Mucosa of descending colon (tissue), 3 donors: ENCODE measurements at regions not wholly inside any gene's neighbourhood (a gene's known extent, or its start where the extent isn't known, plus 50 kb on each side); places are given as distances from the start of the nearest gene placed in this dataset.

ENCODE experiments used
- ATAC-seq: fragments of 200-7000 bp; cut with Tn5 transposase; one replicate; pipeline ENCODE4 v1.9.1; 2020; ENCODE audit warnings: mild to moderate bottlenecking, moderate library complexity
- DNase-seq, 3 donors: peaks; one replicate each; pipeline ENCODE4 v3.0.0-alpha.2; 2020
- H3K36me3 ChIP-seq: fragments of 200-600 bp; one replicate; pipeline ENCODE4 v1.8.0; 2021; ENCODE audit warnings: low read depth, mild to moderate bottlenecking
- H3K4me1 ChIP-seq: fragments of 200-600 bp; one replicate; pipeline ENCODE4 v1.8.0; 2021; ENCODE audit warnings: low read depth, mild to moderate bottlenecking
- H3K4me3 ChIP-seq: fragments of 200-600 bp; one replicate; pipeline ENCODE4 v1.8.0; 2021; ENCODE audit warnings: mild to moderate bottlenecking
- H3K9me3 ChIP-seq: fragments of 200-600 bp; one replicate; pipeline ENCODE4 v1.8.0; 2021; ENCODE audit warnings: mild to moderate bottlenecking
- intact Hi-C, 2 donors: fragments of 100-400 bp; cut with DNase I in 1 of 2; cut with micrococcal nuclease in 1 of 2; formaldehyde crosslinking; loops; one replicate each; pipeline versions ENCODE4 v1.11.0 to v1.11.1; 2022; cut with DNase I, micrococcal nuclease
- TF ChIP-seq, protein P1 (sequence below): fragments of 200-600 bp; IDR thresholded peaks from one replicate; pipeline ENCODE4 v1.8.0; 2022; ENCODE audit warnings: antibody characterized with exemption, mild to moderate bottlenecking
- donor health status: DM: no; HTN: no; CAD: no; lungs with moderate emphysema.
- donor health status: DM: no; HTN: no; CAD: no.
- donor health status: DM: no; HTN: yes; CAD: no.

- intact Hi-C loops: no loop called here
- Histone ChIP-seq H3K36me3 (no peaks in the 10 kb centered on the region), H3K4me1 (no peaks in the 10 kb centered on the region), H3K9me3 (no peaks in the 10 kb centered on the region), H3K4me3 (no peak overlapping the region)
- DNase-seq (no peak), ATAC-seq (no peak)
- TF ChIP-seq, protein P1, sequence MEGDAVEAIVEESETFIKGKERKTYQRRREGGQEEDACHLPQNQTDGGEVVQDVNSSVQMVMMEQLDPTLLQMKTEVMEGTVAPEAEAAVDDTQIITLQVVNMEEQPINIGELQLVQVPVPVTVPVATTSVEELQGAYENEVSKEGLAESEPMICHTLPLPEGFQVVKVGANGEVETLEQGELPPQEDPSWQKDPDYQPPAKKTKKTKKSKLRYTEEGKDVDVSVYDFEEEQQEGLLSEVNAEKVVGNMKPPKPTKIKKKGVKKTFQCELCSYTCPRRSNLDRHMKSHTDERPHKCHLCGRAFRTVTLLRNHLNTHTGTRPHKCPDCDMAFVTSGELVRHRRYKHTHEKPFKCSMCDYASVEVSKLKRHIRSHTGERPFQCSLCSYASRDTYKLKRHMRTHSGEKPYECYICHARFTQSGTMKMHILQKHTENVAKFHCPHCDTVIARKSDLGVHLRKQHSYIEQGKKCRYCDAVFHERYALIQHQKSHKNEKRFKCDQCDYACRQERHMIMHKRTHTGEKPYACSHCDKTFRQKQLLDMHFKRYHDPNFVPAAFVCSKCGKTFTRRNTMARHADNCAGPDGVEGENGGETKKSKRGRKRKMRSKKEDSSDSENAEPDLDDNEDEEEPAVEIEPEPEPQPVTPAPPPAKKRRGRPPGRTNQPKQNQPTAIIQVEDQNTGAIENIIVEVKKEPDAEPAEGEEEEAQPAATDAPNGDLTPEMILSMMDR: no peak
Measured at GRCh38 chr7:41238851-41239331, 464.0 kb downstream of the INHBA start.

DNA sequence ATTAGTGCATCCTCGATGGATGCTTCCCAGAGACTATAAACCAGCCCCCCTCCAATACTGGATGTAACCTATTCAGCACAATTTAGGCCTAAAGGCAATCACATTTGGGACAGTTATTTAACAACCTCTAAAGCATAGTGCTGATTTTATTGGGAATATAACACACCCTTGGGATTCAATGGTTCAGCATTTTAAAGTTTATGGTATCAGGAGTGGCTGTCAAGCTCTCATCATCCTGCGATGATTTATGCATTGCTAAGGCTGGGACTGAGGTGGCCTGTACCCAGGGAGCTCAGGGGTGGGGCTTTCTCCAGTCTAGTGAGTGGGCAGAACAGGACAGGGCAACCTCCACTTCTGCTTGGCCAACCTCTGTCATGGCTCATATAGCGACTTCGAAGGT, 464.9 kb downstream of the INHBA start:
- TF ChIP-seq, protein P1: no peak
- H3K4me1 ChIP-seq: no peaks in the 10 kb centered on the region
- DNase-seq (no peak), ATAC-seq (no peak)
- no peak overlapping the region for H3K4me3 ChIP-seq
- H3K36me3 ChIP-seq: no peaks in the 10 kb centered on the region
- no peaks in the 10 kb centered on the region for H3K9me3 ChIP-seq
- intact Hi-C loops: no loop called here

GRCh38 chr7:41232086-41232485, 470.8 kb downstream of the INHBA start:
- TF ChIP-seq, protein P1: no peak
- Histone ChIP-seq H3K9me3 (peaks cover 2% of the 10 kb centered on the region), H3K4me1 (no peaks in the 10 kb centered on the region), H3K4me3 (no peak overlapping the region), H3K36me3 (no peaks in the 10 kb centered on the region)
- DNase-seq: no peak
- ATAC-seq: no peak
- intact Hi-C loops: no loop called here

DNA sequence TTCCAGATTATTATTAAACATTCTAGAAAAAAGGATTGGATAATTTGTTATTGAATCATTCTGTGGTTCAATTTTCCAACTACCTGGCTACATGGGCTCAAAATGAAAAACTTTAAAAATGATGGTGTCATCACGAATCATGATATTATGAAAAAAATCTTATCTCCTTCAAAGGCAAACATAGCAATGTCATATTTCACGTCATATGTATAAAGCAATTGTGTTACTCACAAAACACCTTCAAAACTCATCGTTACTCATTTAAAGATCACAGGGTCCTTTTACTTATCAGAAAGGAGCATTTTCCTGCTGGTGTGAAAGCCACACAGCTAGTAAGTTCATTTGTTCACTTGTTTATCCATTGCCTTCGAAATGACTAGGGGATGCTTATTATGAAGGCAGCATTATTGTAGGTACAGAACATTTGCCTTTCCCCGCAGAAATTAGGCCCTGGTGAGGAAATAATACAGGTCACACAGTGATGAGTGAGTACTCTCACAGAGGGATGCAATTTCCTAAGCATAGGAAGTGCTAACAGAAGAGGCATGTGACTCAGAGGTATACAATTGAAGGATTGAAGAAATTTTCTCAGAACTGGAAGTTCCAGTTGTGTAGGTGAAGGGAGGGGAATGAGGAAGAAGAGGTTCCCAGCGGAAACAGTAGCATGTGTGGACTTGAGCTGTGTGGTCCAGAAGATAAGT, 478.7 kb downstream of the INHBA start:
- intact Hi-C loops: no loop called here
- no peak for DNase-seq
- no peaks in the 10 kb centered on the region for H3K9me3 ChIP-seq
- no peaks in the 10 kb centered on the region for H3K36me3 ChIP-seq
- no peak for ATAC-seq
- H3K4me3 ChIP-seq: no peak overlapping the region
- no peaks in the 10 kb centered on the region for H3K4me1 ChIP-seq
- TF ChIP-seq, protein P1: no peak

DNA sequence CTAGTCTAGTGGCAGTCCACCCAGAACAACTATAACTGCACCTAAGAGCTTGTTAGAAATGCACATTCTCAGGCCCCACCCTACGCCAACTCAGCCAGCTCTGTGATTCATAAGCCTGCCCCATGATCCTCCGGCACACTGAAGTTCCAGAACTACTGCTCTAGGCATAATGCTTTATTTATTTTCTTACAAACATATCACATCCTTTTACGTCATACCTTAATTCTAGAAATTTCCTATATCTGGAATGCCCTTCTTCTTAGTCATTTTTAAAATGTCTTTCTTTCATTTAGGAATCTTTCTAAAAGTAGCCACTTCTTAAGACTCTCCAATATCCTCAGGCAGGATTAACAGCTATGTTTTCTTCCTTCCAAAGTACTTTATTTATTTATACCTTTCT, 480.1 kb downstream of the INHBA start:
- no peak for ATAC-seq
- H3K4me1 ChIP-seq: no peaks in the 10 kb centered on the region

More for the DNA sequence above, 480.1 kb downstream of the INHBA start:
- Histone ChIP-seq H3K36me3 (no peaks in the 10 kb centered on the region), H3K9me3 (no peaks in the 10 kb centered on the region), H3K4me3 (no peak overlapping the region)
- intact Hi-C loops: no loop called here
- TF ChIP-seq, protein P1: no peak
- DNase-seq: no peak
